ENCODE measurements at regions not wholly inside any gene's neighbourhood (a gene's known extent, or its start where the extent isn't known, plus 50 kb on each side); places are given as distances from the start of the nearest gene placed in this dataset.

- H3K27ac ChIP-seq (ENCODE audit: low read length): no peak overlapping the region
- no peak overlapping the region for H3K4me3 Mint-ChIP-seq
- intact Hi-C loops (cut with micrococcal nuclease): no loop called here
- WGBS (ENCODE audit: insufficient coverage): 86% methylated on average over 5 of the region's 5 CpGs
- no peak overlapping the region for H3K27ac Mint-ChIP-seq
- no peaks in the 10 kb centered on the region for H3K36me3 ChIP-seq (ENCODE audit: control insufficient read depth, insufficient read depth, low read length)
- peaks cover 15% of the 10 kb centered on the region for H3K4me1 ChIP-seq (ENCODE audit: control insufficient read depth, insufficient read depth, low read length)
- H3K9me3 Mint-ChIP-seq: no peaks in the 10 kb centered on the region
- H3K36me3 Mint-ChIP-seq: no peaks in the 10 kb centered on the region
- DNase-seq (no peak), ATAC-seq (no peak)
- peaks cover 4 to 5% of the 10 kb centered on the region in 2 donors for H3K4me1 Mint-ChIP-seq
- TF ChIP-seq CTCF (IDR thresholded peaks at IDR 0.05): no peak
- H3K4me3 ChIP-seq (ENCODE audit: low read length): no peak overlapping the region
- no peaks in the 10 kb centered on the region for H3K9me3 ChIP-seq (ENCODE audit: control insufficient read depth, insufficient read depth, low read length)
- H3K27me3 Mint-ChIP-seq (ENCODE audit: low read depth in 2 of 2): peaks cover 0 to 5% of the 10 kb centered on the region in 2 donors
- no peaks in the 10 kb centered on the region for H3K27me3 ChIP-seq (ENCODE audit: control insufficient read depth, insufficient read depth, low read length)
Measured at GRCh38 chr3:72630969-72631344, 217.3 kb downstream of the SHQ1 start.

GRCh38 chr3:72630327-72630968, 217.8 kb downstream of the SHQ1 start:
- TF ChIP-seq CTCF (IDR thresholded peaks at IDR 0.05): no peak
- Mint-ChIP-seq H3K9me3 (no peaks in the 10 kb centered on the region), H3K4me3 (no peak overlapping the region), H3K4me1 (peaks cover 4 to 5% of the 10 kb centered on the region in 2 donors), H3K27me3 (ENCODE audit: low read depth in 2 of 2) (peaks cover 0 to 4% of the 10 kb centered on the region in 2 donors), H3K27ac (no peak overlapping the region), H3K36me3 (no peaks in the 10 kb centered on the region)
- Histone ChIP-seq H3K27me3 (ENCODE audit: control insufficient read depth, insufficient read depth, low read length) (no peaks in the 10 kb centered on the region), H3K4me1 (ENCODE audit: control insufficient read depth, insufficient read depth, low read length) (peaks cover 15% of the 10 kb centered on the region), H3K36me3 (ENCODE audit: control insufficient read depth, insufficient read depth, low read length) (no peaks in the 10 kb centered on the region), H3K9me3 (ENCODE audit: control insufficient read depth, insufficient read depth, low read length) (no peaks in the 10 kb centered on the region), H3K4me3 (ENCODE audit: low read length) (no peak overlapping the region), H3K27ac (ENCODE audit: low read length) (no peak overlapping the region)
- ATAC-seq (no peak), DNase-seq (no peak)
- WGBS (ENCODE audit: insufficient coverage): 71% methylated on average over 8 of the region's 8 CpGs
- intact Hi-C loops (cut with micrococcal nuclease): no loop called here

GRCh38 chr3:72629191-72629631, 219.0 kb downstream of the SHQ1 start:
- no peaks in the 10 kb centered on the region for H3K36me3 Mint-ChIP-seq
- no peak for TF ChIP-seq CTCF (IDR thresholded peaks at IDR 0.05)
- peak in 1 of 2 donors; percentile 6 for DNase-seq
- Histone ChIP-seq H3K27ac (ENCODE audit: low read length) (no peak overlapping the region), H3K4me3 (ENCODE audit: low read length) (no peak overlapping the region), H3K9me3 (ENCODE audit: control insufficient read depth, insufficient read depth, low read length) (no peaks in the 10 kb centered on the region), H3K36me3 (ENCODE audit: control insufficient read depth, insufficient read depth, low read length) (no peaks in the 10 kb centered on the region), H3K27me3 (ENCODE audit: control insufficient read depth, insufficient read depth, low read length) (no peaks in the 10 kb centered on the region), H3K4me1 (ENCODE audit: control insufficient read depth, insufficient read depth, low read length) (peaks cover 15% of the 10 kb centered on the region)
- no peaks in the 10 kb centered on the region for H3K9me3 Mint-ChIP-seq
- intact Hi-C loops (cut with micrococcal nuclease): no loop called here
- peaks cover 4 to 5% of the 10 kb centered on the region in 2 donors for H3K4me1 Mint-ChIP-seq
- no peak overlapping the region for H3K4me3 Mint-ChIP-seq
- peak; percentile 38 to 52 (median 41) for ATAC-seq
- peak overlapping the region in 1 of 2 donors; percentile 32 for H3K27ac Mint-ChIP-seq
- no peaks in the 10 kb centered on the region for H3K27me3 Mint-ChIP-seq (ENCODE audit: low read depth in 2 of 2)
- 63% methylated on average over 3 of the region's 3 CpGs for WGBS (ENCODE audit: insufficient coverage)

- H3K36me3 ChIP-seq (ENCODE audit: control insufficient read depth, insufficient read depth, low read length): no peaks in the 10 kb centered on the region
- TF ChIP-seq CTCF (IDR thresholded peaks at IDR 0.05): no peak
- no peak overlapping the region for H3K27ac ChIP-seq (ENCODE audit: low read length)
- no peaks in the 10 kb centered on the region for H3K27me3 ChIP-seq (ENCODE audit: control insufficient read depth, insufficient read depth, low read length)
- DNase-seq: no peak
- no peak overlapping the region for H3K27ac Mint-ChIP-seq
- no peaks in the 10 kb centered on the region for H3K9me3 ChIP-seq (ENCODE audit: control insufficient read depth, insufficient read depth, low read length)
- H3K9me3 Mint-ChIP-seq: no peaks in the 10 kb centered on the region
- H3K4me3 ChIP-seq (ENCODE audit: low read length): no peak overlapping the region
- H3K4me3 Mint-ChIP-seq: no peak overlapping the region
- peaks cover 15% of the 10 kb centered on the region for H3K4me1 ChIP-seq (ENCODE audit: control insufficient read depth, insufficient read depth, low read length)
- ATAC-seq: no peak
- peaks cover 4 to 5% of the 10 kb centered on the region in 2 donors for H3K4me1 Mint-ChIP-seq
- intact Hi-C loops (cut with micrococcal nuclease): no loop called here
- H3K36me3 Mint-ChIP-seq: no peaks in the 10 kb centered on the region
- no peaks in the 10 kb centered on the region for H3K27me3 Mint-ChIP-seq (ENCODE audit: low read depth in 2 of 2)
- 74% methylated on average over 6 of the region's 6 CpGs for WGBS (ENCODE audit: insufficient coverage)
Measured at GRCh38 chr3:72628065-72628464, 220.2 kb downstream of the SHQ1 start.
